WTC11 (cell line): ENCODE measurements at regions not wholly inside any gene's neighbourhood (a gene's known extent, or its start where the extent isn't known, plus 50 kb on each side); places are given as distances from the start of the nearest gene placed in this dataset.

Experiments
- ATAC-seq: fragments of 200-7000 bp; cut with Tn5 transposase; 2 replicates; pipeline ENCODE4 v1.10.0; 2021; ENCODE audit warnings: mild to moderate bottlenecking, moderate library complexity
- CTCF ChIA-PET: fragments of 300-600 bp; sonication (Branson Sonifier 250); formaldehyde crosslinking; loops from one replicate; lab custom pipeline; 2021; ENCODE audit warnings: antibody characterized with exemption; lab: Charles Lee
- POLR2A ChIA-PET: fragments of 350-600 bp; sonication (Branson Sonifier 250); formaldehyde crosslinking; loops from one replicate; lab custom pipeline; 2021; ENCODE audit warnings: antibody characterized with exemption; lab: Charles Lee
- DNase-seq: peaks from one replicate; pipeline ENCODE4 v3.0.0; 2021; ENCODE audit warnings: low spot score
- H3K27ac Mint-ChIP-seq: 2 replicates; pipeline ENCODE4 v1.8.0; 2021; ENCODE audit warnings: mixed read lengths
- H3K27me3 Mint-ChIP-seq: 2 replicates; pipeline ENCODE4 v1.8.0; 2021; ENCODE audit warnings: low read depth, mild to moderate bottlenecking, moderate library complexity, mixed read lengths
- H3K36me3 Mint-ChIP-seq: 2 replicates; pipeline ENCODE4 v1.8.0; 2021; ENCODE audit warnings: mixed read lengths
- H3K4me1 Mint-ChIP-seq: 2 replicates; pipeline ENCODE4 v1.8.0; 2022; ENCODE audit warnings: mixed read lengths
- H3K4me3 Mint-ChIP-seq: 2 replicates; pipeline ENCODE4 v1.8.0; 2021; ENCODE audit warnings: mild to moderate bottlenecking, moderate library complexity, mixed read lengths
- H3K9me3 Mint-ChIP-seq: 2 replicates; pipeline ENCODE4 v1.8.0; 2021; ENCODE audit warnings: mixed read lengths
- ESRRA ChIP-seq: sonication (generic); formaldehyde crosslinking; IDR thresholded peaks from 2 replicates; pipeline ENCODE4 v1.8.1; 2022; ENCODE audit warnings: mild to moderate bottlenecking, missing genetic modification reagents, borderline replicate concordance
- ETV6 ChIP-seq: sonication (generic); formaldehyde crosslinking; IDR thresholded peaks from 2 replicates; pipeline ENCODE4 v1.8.1; 2022; ENCODE audit warnings: mild to moderate bottlenecking, missing genetic modification reagents
- GRHL2 ChIP-seq: fragments of 250-450 bp; sonication (Bioruptor Pico); IDR thresholded peaks from 2 replicates; pipeline ENCODE4 v1.8.0; 2022; ENCODE audit warnings: mild to moderate bottlenecking, moderate library complexity; ENCODE audit not compliant: insufficient replicate concordance, severe bottlenecking
- KAT7 ChIP-seq: sonication (generic); formaldehyde crosslinking; IDR thresholded peaks from 2 replicates; pipeline ENCODE4 v1.8.1; 2023; ENCODE audit warnings: missing genetic modification reagents, mild to moderate bottlenecking, borderline replicate concordance
- TCF7 ChIP-seq: sonication (generic); formaldehyde crosslinking; IDR thresholded peaks from 2 replicates; pipeline ENCODE4 v1.8.0; 2022; ENCODE audit warnings: mild to moderate bottlenecking, low read depth, missing genetic modification reagents, moderate library complexity
- TP53 ChIP-seq: sonication (generic); formaldehyde crosslinking; IDR thresholded peaks from 2 replicates; pipeline ENCODE4 v1.8.1; 2023; ENCODE audit warnings: mild to moderate bottlenecking, missing genetic modification reagents
- ZNF138 ChIP-seq: sonication (generic); formaldehyde crosslinking; conservative IDR thresholded peaks from 2 replicates; pipeline ENCODE4 v1.8.1; 2022; ENCODE audit warnings: mild to moderate bottlenecking, moderate library complexity, missing genetic modification reagents
- ZNF423 ChIP-seq: fragments of 250-450 bp; sonication (Bioruptor Pico); IDR thresholded peaks from 2 replicates; pipeline ENCODE4 v2.1.2; 2022; ENCODE audit warnings: mild to moderate bottlenecking, moderate library complexity
- TF ChIP-seq, protein P1 (sequence below): sonication (generic); formaldehyde crosslinking; IDR thresholded peaks from 2 replicates; pipeline ENCODE4 v1.8.1; 2023; ENCODE audit warnings: mild to moderate bottlenecking, missing genetic modification reagents, borderline replicate concordance
- TF ChIP-seq, protein P2 (sequence below): sonication (generic); formaldehyde crosslinking; IDR thresholded peaks from 2 replicates; pipeline ENCODE4 v1.8.0; 2022; ENCODE audit warnings: mild to moderate bottlenecking, missing genetic modification reagents
- TF ChIP-seq, protein P3 (sequence below): fragments of 250-450 bp; sonication (Bioruptor Pico); IDR thresholded peaks from 2 replicates; pipeline ENCODE4 v1.9.0; 2021; ENCODE audit warnings: mild to moderate bottlenecking
- TF ChIP-seq, protein P4 (sequence below): sonication (generic); formaldehyde crosslinking; conservative IDR thresholded peaks from 2 replicates; pipeline ENCODE4 v1.8.1; 2023; ENCODE audit warnings: mild to moderate bottlenecking, low read depth, missing genetic modification reagents, moderate library complexity
- TF ChIP-seq, protein P5 (sequence below): fragments of 250-450 bp; sonication (Bioruptor Pico); conservative IDR thresholded peaks from 2 replicates; pipeline ENCODE4 v1.9.0; 2021; ENCODE audit warnings: mild to moderate bottlenecking
- TF ChIP-seq, protein P6 (sequence below): sonication (generic); formaldehyde crosslinking; IDR thresholded peaks from 2 replicates; pipeline ENCODE4 v1.8.1; 2023; ENCODE audit warnings: mild to moderate bottlenecking, moderate library complexity, missing genetic modification reagents
- TF ChIP-seq, protein P7 (sequence below): fragments of 250-450 bp; sonication (Bioruptor Pico); IDR thresholded peaks from 2 replicates; pipeline ENCODE4 v1.9.0; 2021; ENCODE audit warnings: moderate library complexity, mild to moderate bottlenecking, inconsistent platforms, borderline replicate concordance

DNA sequence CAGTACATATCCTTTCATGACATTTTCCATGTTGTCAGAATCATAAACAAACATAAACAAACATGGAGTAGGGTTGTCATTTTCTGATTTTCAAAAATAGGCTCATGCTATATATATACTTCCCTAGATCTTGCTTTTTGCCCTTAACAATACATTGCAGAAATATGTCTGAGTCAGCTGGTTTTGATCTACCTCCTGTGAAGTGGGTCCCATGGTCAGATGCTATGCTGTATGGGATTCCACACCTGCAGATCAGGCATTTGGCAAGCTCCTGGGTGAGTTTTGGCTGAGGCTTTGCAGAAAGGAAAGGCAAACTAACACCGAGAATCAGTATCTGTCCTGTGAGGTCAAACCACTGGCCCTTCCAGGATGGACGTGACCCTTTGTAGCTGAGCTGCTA, 183.0 kb upstream of the ARID2 start:
- TF ChIP-seq, protein P1, sequence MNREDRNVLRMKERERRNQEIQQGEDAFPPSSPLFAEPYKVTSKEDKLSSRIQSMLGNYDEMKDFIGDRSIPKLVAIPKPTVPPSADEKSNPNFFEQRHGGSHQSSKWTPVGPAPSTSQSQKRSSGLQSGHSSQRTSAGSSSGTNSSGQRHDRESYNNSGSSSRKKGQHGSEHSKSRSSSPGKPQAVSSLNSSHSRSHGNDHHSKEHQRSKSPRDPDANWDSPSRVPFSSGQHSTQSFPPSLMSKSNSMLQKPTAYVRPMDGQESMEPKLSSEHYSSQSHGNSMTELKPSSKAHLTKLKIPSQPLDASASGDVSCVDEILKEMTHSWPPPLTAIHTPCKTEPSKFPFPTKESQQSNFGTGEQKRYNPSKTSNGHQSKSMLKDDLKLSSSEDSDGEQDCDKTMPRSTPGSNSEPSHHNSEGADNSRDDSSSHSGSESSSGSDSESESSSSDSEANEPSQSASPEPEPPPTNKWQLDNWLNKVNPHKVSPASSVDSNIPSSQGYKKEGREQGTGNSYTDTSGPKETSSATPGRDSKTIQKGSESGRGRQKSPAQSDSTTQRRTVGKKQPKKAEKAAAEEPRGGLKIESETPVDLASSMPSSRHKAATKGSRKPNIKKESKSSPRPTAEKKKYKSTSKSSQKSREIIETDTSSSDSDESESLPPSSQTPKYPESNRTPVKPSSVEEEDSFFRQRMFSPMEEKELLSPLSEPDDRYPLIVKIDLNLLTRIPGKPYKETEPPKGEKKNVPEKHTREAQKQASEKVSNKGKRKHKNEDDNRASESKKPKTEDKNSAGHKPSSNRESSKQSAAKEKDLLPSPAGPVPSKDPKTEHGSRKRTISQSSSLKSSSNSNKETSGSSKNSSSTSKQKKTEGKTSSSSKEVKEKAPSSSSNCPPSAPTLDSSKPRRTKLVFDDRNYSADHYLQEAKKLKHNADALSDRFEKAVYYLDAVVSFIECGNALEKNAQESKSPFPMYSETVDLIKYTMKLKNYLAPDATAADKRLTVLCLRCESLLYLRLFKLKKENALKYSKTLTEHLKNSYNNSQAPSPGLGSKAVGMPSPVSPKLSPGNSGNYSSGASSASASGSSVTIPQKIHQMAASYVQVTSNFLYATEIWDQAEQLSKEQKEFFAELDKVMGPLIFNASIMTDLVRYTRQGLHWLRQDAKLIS (CRISPR knock-in tag) = no peak
- TF ChIP-seq ESRRA (CRISPR knock-in tag) = no peak
- TF ChIP-seq, protein P2, sequence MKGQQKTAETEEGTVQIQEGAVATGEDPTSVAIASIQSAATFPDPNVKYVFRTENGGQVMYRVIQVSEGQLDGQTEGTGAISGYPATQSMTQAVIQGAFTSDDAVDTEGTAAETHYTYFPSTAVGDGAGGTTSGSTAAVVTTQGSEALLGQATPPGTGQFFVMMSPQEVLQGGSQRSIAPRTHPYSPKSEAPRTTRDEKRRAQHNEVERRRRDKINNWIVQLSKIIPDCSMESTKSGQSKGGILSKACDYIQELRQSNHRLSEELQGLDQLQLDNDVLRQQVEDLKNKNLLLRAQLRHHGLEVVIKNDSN (CRISPR knock-in tag) = no peak
- TF ChIP-seq, protein P3, sequence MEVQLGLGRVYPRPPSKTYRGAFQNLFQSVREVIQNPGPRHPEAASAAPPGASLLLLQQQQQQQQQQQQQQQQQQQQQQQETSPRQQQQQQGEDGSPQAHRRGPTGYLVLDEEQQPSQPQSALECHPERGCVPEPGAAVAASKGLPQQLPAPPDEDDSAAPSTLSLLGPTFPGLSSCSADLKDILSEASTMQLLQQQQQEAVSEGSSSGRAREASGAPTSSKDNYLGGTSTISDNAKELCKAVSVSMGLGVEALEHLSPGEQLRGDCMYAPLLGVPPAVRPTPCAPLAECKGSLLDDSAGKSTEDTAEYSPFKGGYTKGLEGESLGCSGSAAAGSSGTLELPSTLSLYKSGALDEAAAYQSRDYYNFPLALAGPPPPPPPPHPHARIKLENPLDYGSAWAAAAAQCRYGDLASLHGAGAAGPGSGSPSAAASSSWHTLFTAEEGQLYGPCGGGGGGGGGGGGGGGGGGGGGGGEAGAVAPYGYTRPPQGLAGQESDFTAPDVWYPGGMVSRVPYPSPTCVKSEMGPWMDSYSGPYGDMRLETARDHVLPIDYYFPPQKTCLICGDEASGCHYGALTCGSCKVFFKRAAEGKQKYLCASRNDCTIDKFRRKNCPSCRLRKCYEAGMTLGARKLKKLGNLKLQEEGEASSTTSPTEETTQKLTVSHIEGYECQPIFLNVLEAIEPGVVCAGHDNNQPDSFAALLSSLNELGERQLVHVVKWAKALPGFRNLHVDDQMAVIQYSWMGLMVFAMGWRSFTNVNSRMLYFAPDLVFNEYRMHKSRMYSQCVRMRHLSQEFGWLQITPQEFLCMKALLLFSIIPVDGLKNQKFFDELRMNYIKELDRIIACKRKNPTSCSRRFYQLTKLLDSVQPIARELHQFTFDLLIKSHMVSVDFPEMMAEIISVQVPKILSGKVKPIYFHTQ (CRISPR knock-in tag) = no peak
- TF ChIP-seq, protein P4, sequence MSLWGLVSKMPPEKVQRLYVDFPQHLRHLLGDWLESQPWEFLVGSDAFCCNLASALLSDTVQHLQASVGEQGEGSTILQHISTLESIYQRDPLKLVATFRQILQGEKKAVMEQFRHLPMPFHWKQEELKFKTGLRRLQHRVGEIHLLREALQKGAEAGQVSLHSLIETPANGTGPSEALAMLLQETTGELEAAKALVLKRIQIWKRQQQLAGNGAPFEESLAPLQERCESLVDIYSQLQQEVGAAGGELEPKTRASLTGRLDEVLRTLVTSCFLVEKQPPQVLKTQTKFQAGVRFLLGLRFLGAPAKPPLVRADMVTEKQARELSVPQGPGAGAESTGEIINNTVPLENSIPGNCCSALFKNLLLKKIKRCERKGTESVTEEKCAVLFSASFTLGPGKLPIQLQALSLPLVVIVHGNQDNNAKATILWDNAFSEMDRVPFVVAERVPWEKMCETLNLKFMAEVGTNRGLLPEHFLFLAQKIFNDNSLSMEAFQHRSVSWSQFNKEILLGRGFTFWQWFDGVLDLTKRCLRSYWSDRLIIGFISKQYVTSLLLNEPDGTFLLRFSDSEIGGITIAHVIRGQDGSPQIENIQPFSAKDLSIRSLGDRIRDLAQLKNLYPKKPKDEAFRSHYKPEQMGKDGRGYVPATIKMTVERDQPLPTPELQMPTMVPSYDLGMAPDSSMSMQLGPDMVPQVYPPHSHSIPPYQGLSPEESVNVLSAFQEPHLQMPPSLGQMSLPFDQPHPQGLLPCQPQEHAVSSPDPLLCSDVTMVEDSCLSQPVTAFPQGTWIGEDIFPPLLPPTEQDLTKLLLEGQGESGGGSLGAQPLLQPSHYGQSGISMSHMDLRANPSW (CRISPR knock-in tag) = no peak
- no peak for TF ChIP-seq ZNF138 (CRISPR knock-in tag)
- TF ChIP-seq, protein P5, sequence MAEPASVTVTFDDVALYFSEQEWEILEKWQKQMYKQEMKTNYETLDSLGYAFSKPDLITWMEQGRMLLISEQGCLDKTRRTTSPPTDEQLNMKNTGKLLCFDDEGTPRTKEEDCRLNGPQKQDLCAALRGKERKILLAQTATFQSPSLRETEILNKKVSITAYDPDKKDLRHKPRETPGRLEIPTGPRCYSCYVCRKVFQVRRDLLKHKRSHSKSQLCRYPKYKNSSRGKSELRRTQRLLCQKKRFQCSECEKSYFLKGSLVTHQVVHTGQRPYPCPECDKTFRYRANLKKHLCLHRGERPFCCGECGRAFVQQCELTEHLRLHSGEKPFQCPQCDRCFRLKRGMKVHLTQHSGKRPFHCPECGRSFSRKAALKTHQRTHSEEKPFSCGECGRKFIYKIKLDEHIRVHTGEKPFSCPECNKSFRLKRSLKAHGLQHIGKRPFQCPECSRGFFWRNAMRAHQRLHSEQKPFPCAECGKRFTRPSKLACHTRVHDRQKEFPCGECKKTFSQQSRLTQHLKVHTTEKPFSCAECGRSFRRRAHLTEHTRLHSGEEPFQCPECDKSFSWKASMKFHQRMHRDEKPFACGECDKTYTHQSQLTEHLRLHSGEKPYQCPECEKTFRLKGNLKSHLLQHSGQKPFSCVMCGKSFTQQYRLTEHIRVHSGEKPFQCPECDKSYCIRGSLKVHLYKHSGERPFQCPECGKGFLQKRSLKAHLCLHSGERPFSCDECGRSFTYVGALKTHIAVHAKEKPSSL (CRISPR knock-in tag) = no peak
- no peak overlapping the region for H3K4me3 Mint-ChIP-seq
- no peaks in the 10 kb centered on the region for H3K27me3 Mint-ChIP-seq
- CTCF ChIA-PET = interaction anchor here (1.6 kb wide), 2 partner anchors 179 to 216 kb away, joined by 4 to 7 read pairs; no protein-coding TSS in a partner anchor
- ATAC-seq (no peak), DNase-seq (no peak)
- no peaks in the 10 kb centered on the region for H3K4me1 Mint-ChIP-seq
- POLR2A ChIA-PET = no interaction called here
- 0 out of 2 replicates have a peak, but pooled peaks cover 3% of the 10 kb centered on the region for H3K9me3 Mint-ChIP-seq
- no peak overlapping the region for H3K27ac Mint-ChIP-seq
- H3K36me3 Mint-ChIP-seq = no peaks in the 10 kb centered on the region

DNA sequence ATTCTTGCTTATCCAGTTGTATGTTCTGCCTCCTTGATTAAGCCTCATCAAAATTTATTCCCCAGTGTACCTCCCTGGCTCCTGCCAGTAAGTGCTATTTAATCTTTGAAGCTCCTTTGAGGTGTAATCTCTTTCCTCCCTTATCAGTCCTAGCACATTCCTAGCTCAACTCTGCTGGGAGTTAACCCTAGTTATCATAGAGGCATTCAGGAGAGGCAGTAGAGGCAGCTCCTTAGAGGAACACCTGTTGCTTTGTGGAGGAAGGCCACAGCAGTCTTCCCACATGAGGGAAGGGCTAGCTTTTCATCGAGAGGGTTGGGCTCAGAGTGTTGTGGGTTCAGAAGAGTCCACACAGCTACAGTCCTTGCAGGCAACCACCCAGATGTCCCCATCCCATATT, 182.4 kb upstream of the ARID2 start:
- 0 out of 2 replicates have a peak, but pooled peaks cover 3% of the 10 kb centered on the region for H3K9me3 Mint-ChIP-seq
- POLR2A ChIA-PET = interaction anchor here (1.7 kb wide), 1 partner anchor 181 kb away, joined by 7 read pairs; no protein-coding TSS in a partner anchor
- H3K36me3 Mint-ChIP-seq = no peaks in the 10 kb centered on the region
- no peaks in the 10 kb centered on the region for H3K4me1 Mint-ChIP-seq
- no peak for DNase-seq
- no peak overlapping the region for H3K4me3 Mint-ChIP-seq
- no peaks in the 10 kb centered on the region for H3K27me3 Mint-ChIP-seq
- no peak for ATAC-seq
- CTCF ChIA-PET = interaction anchor here (1.6 kb wide), 2 partner anchors 178 to 216 kb away, joined by 4 to 7 read pairs; no protein-coding TSS in a partner anchor
- no peak overlapping the region for H3K27ac Mint-ChIP-seq
- no peak for TF ChIP-seq TCF7 (CRISPR knock-in tag)
- TF ChIP-seq, protein P3 (CRISPR knock-in tag) = no peak
- no peak for TF ChIP-seq GRHL2 (CRISPR knock-in tag)
- TF ChIP-seq, protein P6, sequence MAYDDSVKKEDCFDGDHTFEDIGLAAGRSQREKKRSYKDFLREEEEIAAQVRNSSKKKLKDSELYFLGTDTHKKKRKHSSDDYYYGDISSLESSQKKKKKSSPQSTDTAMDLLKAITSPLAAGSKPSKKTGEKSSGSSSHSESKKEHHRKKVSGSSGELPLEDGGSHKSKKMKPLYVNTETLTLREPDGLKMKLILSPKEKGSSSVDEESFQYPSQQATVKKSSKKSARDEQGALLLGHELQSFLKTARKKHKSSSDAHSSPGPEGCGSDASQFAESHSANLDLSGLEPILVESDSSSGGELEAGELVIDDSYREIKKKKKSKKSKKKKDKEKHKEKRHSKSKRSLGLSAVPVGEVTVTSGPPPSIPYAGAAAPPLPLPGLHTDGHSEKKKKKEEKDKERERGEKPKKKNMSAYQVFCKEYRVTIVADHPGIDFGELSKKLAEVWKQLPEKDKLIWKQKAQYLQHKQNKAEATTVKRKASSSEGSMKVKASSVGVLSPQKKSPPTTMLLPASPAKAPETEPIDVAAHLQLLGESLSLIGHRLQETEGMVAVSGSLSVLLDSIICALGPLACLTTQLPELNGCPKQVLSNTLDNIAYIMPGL (CRISPR knock-in tag) = no peak
- TF ChIP-seq, protein P7, sequence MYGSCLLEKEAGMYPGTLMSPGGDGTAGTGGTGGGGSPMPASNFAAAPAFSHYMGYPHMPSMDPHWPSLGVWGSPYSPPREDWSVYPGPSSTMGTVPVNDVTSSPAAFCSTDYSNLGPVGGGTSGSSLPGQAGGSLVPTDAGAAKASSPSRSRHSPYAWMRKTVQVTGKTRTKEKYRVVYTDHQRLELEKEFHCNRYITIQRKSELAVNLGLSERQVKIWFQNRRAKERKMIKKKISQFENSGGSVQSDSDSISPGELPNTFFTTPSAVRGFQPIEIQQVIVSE (CRISPR knock-in tag) = no peak
- no peak for TF ChIP-seq TP53
- TF ChIP-seq ZNF423 (CRISPR knock-in tag) = no peak
- no peak for TF ChIP-seq ETV6 (CRISPR knock-in tag)
- no peak for TF ChIP-seq KAT7 (CRISPR knock-in tag)
